Stimulated activated CD8-positive, alpha-beta memory T cell treated with anti-CD3 and anti-CD28 coated beads, Interleukin-15, amount 100 ng/mL, for 48 hours (primary cell): ENCODE measurements at regions not wholly inside any gene's neighbourhood (a gene's known extent, or its start where the extent isn't known, plus 50 kb on each side); places are given as distances from the start of the nearest gene placed in this dataset.
"Not testable (repeated sequence)": the region's sequence is repeated elsewhere in the genome, so short reads cannot be mapped to it uniquely, and the experiment has no call there.

ENCODE experiments used
- DNase-seq, 2 donors: peaks; one replicate each; pipeline ENCODE4 v3.0.0-alpha.2; 2020; ENCODE audit warnings: low read depth in 2 of 2

DNA sequence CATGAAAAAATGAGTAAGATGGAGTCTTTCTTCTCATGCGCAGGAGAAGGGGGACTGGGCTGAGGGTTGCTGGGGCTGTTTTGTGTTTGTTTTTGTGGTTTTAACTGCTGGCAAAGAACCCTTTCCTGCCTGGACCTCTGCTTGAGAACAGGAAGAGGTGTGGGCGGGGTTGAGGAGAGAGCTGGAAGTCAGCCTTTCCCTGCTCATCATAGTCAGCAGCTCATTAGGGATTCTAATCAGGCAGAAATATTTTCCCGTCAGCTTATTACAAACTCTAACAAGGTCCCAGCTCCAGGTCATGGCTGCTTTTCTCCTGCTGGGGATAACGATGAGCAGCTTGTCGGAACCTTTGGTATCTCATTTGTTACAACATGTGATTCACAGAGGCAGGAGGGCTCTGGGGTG lies 185.0 kb upstream of the NRXN3 start:
- DNase-seq = no peak

- no peak for DNase-seq
Observed at GRCh38 chr14:77986773-77987172, 183.4 kb upstream of the NRXN3 start.

DNA sequence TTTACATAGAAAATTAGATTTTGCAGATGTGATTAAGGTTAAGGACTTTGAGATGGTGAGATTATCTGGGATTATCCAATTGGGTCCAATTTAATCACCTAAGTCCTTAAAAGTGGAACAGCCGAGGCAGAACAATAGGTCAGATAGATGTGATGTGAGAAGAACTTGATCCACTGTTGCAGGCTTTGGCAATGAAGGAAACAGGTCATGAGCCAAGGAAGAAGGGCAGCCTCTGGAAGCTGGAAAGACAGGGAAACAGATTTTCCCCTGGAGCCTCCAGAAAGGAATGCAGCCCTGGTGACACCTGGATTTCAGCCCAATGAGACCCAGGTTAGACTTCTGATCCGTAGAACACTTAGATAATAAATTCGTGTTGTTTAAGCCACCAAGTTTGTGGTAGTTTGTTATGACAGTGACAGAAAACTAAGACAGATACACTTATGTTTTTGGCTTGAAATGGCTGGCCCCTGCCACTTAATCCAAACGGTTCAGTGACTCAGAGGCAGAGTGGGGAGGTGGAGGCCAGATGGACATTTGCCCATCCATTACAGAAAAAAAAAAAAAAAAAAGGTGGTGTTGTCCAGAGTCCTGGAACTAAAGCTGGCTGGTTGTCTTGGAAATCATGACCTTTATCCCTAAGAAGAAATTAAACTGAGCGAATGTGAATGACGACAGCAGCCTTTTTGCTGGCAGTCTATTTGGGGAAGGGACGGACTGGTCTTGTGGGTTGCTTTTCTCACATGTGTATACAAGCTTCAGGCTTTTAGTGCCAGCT lies 181.9 kb upstream of the NRXN3 start:
- no peak for DNase-seq

DNA sequence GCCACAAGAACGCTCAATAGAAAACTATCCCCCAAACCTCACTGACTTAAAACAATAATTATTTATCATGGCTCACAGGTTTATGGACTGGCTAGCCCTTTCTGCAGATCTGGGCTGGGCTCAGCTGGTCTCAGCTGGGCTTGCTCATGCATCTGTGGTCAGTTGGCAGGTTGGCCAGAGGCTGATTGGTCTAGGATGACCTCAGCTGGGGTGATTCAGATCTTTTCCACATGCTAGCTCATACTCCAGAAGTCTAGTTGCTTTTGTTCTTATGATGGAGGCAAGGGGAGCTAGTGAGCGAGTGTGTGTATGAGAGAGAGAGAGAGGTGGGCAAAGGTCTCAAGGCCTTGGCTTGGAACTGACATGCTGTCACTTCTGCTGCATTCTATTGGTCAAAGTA lies 181.2 kb upstream of the NRXN3 start:
- no peak for DNase-seq

GRCh38 chr14:77989441-77989991 lies 180.7 kb upstream of the NRXN3 start:
- DNase-seq = no peak

DNA sequence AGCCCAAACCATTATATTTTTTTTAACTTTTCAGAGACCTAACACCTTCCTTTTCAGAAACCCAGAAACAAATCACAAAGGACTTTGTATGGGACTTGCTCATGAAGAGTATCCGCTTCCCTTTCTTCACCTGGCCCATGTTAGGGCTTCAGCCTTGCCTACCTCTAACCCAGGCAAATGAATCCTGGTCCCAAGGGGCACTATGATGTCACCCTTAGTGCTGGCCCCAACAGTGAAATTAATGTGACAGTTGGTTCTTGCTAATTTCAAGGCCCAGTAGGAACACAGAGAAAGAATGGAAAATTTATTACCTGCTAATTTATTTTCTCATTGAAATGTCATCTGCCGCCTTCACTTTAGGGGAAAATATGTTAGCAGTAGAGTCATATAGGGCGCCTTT lies 179.8 kb upstream of the NRXN3 start:
- DNase-seq = no peak

DNA sequence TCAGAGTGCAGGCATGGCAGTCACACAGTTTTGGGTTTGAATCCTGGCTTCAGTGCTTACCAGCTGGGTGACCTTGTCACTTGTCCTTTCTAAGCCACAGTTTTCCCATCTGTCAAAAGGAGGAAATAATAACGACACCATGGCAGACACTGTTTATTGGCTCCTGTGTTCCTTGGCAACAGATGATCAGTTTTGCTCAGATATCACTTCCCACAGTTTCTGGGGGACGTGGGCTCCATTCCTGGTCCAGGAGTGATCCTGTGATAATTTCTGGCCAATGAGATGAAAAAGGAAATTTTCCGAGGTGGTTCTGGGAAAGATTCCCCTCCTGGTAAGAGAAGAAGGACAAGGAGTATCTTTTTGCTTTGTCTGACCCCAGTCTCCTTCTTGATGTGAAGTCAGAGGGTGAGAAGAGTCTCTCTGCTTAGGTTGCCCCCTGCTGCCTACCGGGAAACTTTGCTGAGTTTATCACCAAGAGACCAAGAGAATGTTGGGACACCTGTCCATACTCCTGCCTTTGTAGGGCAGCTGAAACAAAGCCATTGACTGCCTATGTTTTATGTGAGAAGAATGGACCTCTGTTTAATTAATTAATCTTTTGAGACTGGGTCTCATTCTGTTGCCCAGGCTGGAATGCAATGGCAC lies 178.9 kb upstream of the NRXN3 start:
- DNase-seq = no peak

DNA sequence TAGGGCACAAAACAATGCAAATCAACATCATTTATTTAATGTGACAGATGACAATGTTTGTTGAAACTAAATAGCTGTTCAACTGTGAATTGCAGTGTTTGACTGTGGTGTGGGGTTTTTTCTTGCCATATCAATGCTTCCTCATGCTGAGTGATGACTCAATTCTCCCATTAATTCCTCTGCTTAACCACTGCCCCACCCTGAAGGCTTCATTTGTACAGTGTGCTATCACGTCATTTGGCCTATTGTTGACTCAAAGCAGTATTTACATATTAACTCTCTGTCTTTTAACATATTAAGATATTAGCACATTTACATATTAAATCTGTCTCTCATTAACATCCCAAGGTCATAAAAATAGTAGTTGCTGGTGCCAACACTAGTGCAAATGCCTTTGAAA lies 164.8 kb upstream of the NRXN3 start:
- DNase-seq = no peak

GRCh38 chr14:78007160-78007559 lies 163.0 kb upstream of the NRXN3 start:
- DNase-seq = no peak

- DNase-seq = no peak
Observed at GRCh38 chr14:78010688-78011087, 159.5 kb upstream of the NRXN3 start.

- not testable (repeated sequence) for DNase-seq
Observed at GRCh38 chr14:78013911-78014310, 156.3 kb upstream of the NRXN3 start.

GRCh38 chr14:78016532-78016931 lies 153.6 kb upstream of the NRXN3 start:
- no peak for DNase-seq

- no peak for DNase-seq
Observed at GRCh38 chr14:78018283-78018682, 151.9 kb upstream of the NRXN3 start.

- peak; percentile 26 to 36 for DNase-seq
Observed at GRCh38 chr14:78022059-78022458, 148.1 kb upstream of the NRXN3 start.

- no peak for DNase-seq
Observed at GRCh38 chr14:78023112-78023511, 147.1 kb upstream of the NRXN3 start.

DNA sequence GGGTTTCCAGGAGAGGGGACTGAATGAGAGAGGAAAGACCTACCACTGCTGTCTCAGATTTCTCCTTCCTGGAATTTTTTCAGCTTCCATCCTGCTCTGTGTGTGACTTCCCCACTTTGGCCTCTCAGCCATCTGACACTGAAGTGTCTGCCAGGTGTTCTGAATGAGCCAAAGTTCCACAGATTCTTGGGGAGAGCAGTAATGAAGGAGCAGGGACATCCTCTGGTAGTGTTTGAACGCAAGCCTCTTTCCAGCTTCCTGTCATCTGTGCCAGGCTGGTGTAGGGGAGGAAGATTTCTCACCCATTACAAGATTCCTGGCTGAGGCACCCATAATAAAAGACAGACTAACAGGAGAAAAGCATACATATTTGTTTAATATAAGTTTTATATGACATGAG lies 141.7 kb upstream of the NRXN3 start:
- no peak for DNase-seq

DNA sequence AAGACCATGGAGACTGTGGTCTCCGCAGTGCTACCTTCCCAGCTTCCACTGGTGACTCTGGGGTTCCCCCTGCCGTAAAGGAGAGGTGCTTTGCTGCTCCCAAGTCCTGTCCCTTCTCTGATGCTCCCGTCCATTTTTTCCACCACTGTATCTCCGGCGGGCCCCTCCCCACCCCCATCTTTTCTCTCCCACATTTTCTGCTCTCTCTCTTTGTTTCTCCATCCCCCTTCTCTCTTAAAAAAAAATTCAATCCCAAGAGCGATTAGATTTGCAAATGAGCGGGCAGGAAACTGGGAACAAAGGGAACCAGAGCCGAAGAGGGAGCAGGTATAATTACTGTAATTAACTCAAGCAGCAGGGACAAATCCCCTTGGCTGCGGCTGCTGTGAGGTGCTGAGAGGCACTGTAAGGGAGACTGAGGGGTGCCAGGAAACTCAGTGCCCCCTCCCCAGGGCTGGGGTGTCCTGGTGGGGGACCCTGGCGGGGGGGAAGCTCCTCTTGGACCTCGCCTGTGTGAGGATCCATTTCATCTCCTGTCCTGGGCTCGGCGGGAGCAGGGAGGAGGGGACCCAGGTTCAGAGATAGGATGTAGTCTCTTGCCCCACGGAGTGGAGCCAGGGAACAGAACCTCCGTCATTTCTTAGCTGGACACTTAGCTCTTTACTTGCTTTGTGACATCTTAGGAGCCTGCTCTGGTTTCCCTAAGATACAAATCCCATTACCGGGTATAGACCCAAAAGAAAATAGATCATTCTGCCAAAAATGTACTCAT lies 140.4 kb upstream of the NRXN3 start:
- DNase-seq = no peak

- DNase-seq = no peak
Observed at GRCh38 chr14:78043349-78043748, 126.8 kb upstream of the NRXN3 start.

DNA sequence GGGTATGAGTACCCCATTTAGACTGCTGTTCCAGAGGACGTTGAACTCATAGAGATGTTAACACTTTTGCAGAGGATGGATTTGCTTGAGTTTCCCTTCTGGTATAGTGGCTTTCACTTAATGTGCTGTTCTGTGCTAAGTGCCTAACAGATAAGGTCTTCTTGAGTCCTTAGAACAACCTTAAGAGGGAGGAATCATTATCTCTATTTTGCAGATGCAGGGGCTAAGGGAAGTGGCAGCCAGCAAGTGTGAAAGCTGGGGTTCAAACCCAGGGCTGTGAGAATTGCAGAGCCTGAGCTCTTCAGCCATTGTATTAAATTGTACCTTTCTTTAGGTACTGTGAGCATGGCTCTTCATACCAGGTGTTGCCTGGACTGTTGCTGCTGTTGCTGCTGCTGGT lies 122.1 kb upstream of the NRXN3 start:
- no peak for DNase-seq

- DNase-seq = not testable (repeated sequence)
Observed at GRCh38 chr14:78056890-78057289, 113.3 kb upstream of the NRXN3 start.

GRCh38 chr14:78070344-78070743 lies 99.8 kb upstream of the NRXN3 start:
- DNase-seq = no peak

- DNase-seq = no peak
Observed at GRCh38 chr14:78071016-78071549, 99.1 kb upstream of the NRXN3 start.
